WTC11 (cell line): ENCODE measurements at regions not wholly inside any gene's neighbourhood (a gene's known extent, or its start where the extent isn't known, plus 50 kb on each side); places are given as distances from the start of the nearest gene placed in this dataset.

Source experiments
- ATAC-seq: fragments of 200-7000 bp; cut with Tn5 transposase; 2 replicates; pipeline ENCODE4 v1.10.0; 2021; ENCODE audit warnings: mild to moderate bottlenecking, moderate library complexity
- CTCF ChIA-PET: fragments of 300-600 bp; sonication (Branson Sonifier 250); formaldehyde crosslinking; loops from one replicate; lab custom pipeline; 2021; ENCODE audit warnings: antibody characterized with exemption; lab: Charles Lee
- POLR2A ChIA-PET: fragments of 350-600 bp; sonication (Branson Sonifier 250); formaldehyde crosslinking; loops from one replicate; lab custom pipeline; 2021; ENCODE audit warnings: antibody characterized with exemption; lab: Charles Lee
- DNase-seq: peaks from one replicate; pipeline ENCODE4 v3.0.0; 2021; ENCODE audit warnings: low spot score
- H3K27ac Mint-ChIP-seq: 2 replicates; pipeline ENCODE4 v1.8.0; 2021; ENCODE audit warnings: mixed read lengths
- H3K27me3 Mint-ChIP-seq: 2 replicates; pipeline ENCODE4 v1.8.0; 2021; ENCODE audit warnings: low read depth, mild to moderate bottlenecking, moderate library complexity, mixed read lengths
- H3K36me3 Mint-ChIP-seq: 2 replicates; pipeline ENCODE4 v1.8.0; 2021; ENCODE audit warnings: mixed read lengths
- H3K4me1 Mint-ChIP-seq: 2 replicates; pipeline ENCODE4 v1.8.0; 2022; ENCODE audit warnings: mixed read lengths
- H3K4me3 Mint-ChIP-seq: 2 replicates; pipeline ENCODE4 v1.8.0; 2021; ENCODE audit warnings: mild to moderate bottlenecking, moderate library complexity, mixed read lengths
- H3K9me3 Mint-ChIP-seq: 2 replicates; pipeline ENCODE4 v1.8.0; 2021; ENCODE audit warnings: mixed read lengths
- CREB1 ChIP-seq: sonication (generic); formaldehyde crosslinking; IDR thresholded peaks from 2 replicates; pipeline ENCODE4 v1.8.0; 2023; ENCODE audit warnings: mild to moderate bottlenecking, missing genetic modification reagents
- PRDM15 ChIP-seq: sonication (generic); formaldehyde crosslinking; IDR thresholded peaks from 2 replicates; pipeline ENCODE4 v1.8.0; 2022; ENCODE audit warnings: missing genetic modification reagents
- RELA ChIP-seq: sonication (generic); formaldehyde crosslinking; IDR thresholded peaks from 2 replicates; pipeline ENCODE4 v1.8.1; 2022; ENCODE audit warnings: missing genetic modification reagents, mild to moderate bottlenecking, borderline replicate concordance
- SMAD3 ChIP-seq: sonication (generic); formaldehyde crosslinking; IDR thresholded peaks from 2 replicates; pipeline ENCODE4 v1.8.0; 2022; ENCODE audit warnings: missing genetic modification reagents, mild to moderate bottlenecking, borderline replicate concordance
- TP53 ChIP-seq: sonication (generic); formaldehyde crosslinking; IDR thresholded peaks from 2 replicates; pipeline ENCODE4 v1.8.1; 2023; ENCODE audit warnings: mild to moderate bottlenecking, missing genetic modification reagents
- ZNF423 ChIP-seq: fragments of 250-450 bp; sonication (Bioruptor Pico); IDR thresholded peaks from 2 replicates; pipeline ENCODE4 v2.1.2; 2022; ENCODE audit warnings: mild to moderate bottlenecking, moderate library complexity
- ZNF425 ChIP-seq: fragments of 250-450 bp; sonication (Bioruptor Pico); conservative IDR thresholded peaks from 2 replicates; pipeline ENCODE4 v1.9.0; 2021; ENCODE audit warnings: mild to moderate bottlenecking
- ZSCAN18 ChIP-seq: fragments of 250-450 bp; sonication (Bioruptor Pico); IDR thresholded peaks from 2 replicates; pipeline ENCODE4 v2.1.2; 2022; ENCODE audit warnings: mild to moderate bottlenecking, moderate library complexity
- TF ChIP-seq, protein P1 (sequence below): fragments of 200-600 bp; IDR thresholded peaks from 2 replicates; pipeline ENCODE4 v1.8.0; 2022; ENCODE audit warnings: antibody characterized with exemption
- TF ChIP-seq, protein P2 (sequence below): fragments of 250-450 bp; sonication (Bioruptor Pico); IDR thresholded peaks from 2 replicates; pipeline ENCODE4 v1.9.0; 2021; ENCODE audit warnings: mild to moderate bottlenecking

DNA sequence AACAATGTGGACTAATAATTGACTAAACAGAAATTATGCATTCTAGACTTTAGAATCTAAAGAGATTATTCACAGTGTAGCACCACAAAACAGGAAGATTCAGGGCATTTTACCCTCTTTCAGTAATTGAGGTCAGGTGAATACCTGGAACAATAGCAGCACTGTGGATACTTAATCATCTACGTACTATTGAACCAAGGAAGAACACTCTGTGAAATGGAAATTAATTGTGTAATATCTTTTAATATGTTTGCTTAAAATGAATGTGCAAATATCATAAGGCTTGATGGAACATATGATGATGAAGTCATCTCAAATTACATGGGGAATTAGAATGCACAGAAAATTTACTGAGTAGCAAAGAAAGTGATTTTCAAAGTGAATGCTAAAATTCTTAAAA, 68.5 kb upstream of the MAP9 start (continued):
- no peak for TF ChIP-seq ZSCAN18 (CRISPR knock-in tag)

DNA sequence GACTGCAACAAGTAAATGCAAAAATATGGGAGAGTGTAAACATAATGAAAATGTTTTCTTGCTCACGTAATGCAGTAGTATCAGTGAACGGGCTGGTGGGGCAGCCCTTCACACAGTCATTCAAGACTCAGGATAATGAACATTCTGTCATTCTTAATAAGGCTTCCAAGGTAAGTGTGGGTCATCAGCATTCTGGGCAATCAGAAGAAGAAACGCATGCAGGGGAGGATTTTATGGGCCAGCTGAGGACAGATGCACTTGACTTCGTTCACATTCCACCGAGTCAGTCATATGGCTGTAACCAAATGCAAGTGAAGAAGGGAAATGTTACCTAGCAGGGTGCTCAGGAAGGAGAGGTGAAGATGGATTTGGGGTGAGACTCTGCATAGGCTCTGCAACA, 68.0 kb upstream of the MAP9 start:
- no peak for DNase-seq
- H3K4me1 Mint-ChIP-seq, result peaks cover 12% of the 10 kb centered on the region

GRCh38 chr4:155442267-155443105, 65.7 kb upstream of the MAP9 start:
- Mint-ChIP-seq H3K4me3 (no peak overlapping the region), H3K9me3 (no peaks in the 10 kb centered on the region), H3K4me1 (peaks cover 7% of the 10 kb centered on the region), H3K36me3 (no peaks in the 10 kb centered on the region), H3K27ac (no peak overlapping the region), H3K27me3 (peaks cover 57% of the 10 kb centered on the region)
- TF ChIP-seq, protein P1, sequence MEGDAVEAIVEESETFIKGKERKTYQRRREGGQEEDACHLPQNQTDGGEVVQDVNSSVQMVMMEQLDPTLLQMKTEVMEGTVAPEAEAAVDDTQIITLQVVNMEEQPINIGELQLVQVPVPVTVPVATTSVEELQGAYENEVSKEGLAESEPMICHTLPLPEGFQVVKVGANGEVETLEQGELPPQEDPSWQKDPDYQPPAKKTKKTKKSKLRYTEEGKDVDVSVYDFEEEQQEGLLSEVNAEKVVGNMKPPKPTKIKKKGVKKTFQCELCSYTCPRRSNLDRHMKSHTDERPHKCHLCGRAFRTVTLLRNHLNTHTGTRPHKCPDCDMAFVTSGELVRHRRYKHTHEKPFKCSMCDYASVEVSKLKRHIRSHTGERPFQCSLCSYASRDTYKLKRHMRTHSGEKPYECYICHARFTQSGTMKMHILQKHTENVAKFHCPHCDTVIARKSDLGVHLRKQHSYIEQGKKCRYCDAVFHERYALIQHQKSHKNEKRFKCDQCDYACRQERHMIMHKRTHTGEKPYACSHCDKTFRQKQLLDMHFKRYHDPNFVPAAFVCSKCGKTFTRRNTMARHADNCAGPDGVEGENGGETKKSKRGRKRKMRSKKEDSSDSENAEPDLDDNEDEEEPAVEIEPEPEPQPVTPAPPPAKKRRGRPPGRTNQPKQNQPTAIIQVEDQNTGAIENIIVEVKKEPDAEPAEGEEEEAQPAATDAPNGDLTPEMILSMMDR, result peak; percentile 89
- TF ChIP-seq, protein P2, sequence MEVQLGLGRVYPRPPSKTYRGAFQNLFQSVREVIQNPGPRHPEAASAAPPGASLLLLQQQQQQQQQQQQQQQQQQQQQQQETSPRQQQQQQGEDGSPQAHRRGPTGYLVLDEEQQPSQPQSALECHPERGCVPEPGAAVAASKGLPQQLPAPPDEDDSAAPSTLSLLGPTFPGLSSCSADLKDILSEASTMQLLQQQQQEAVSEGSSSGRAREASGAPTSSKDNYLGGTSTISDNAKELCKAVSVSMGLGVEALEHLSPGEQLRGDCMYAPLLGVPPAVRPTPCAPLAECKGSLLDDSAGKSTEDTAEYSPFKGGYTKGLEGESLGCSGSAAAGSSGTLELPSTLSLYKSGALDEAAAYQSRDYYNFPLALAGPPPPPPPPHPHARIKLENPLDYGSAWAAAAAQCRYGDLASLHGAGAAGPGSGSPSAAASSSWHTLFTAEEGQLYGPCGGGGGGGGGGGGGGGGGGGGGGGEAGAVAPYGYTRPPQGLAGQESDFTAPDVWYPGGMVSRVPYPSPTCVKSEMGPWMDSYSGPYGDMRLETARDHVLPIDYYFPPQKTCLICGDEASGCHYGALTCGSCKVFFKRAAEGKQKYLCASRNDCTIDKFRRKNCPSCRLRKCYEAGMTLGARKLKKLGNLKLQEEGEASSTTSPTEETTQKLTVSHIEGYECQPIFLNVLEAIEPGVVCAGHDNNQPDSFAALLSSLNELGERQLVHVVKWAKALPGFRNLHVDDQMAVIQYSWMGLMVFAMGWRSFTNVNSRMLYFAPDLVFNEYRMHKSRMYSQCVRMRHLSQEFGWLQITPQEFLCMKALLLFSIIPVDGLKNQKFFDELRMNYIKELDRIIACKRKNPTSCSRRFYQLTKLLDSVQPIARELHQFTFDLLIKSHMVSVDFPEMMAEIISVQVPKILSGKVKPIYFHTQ (CRISPR knock-in tag), result no peak
- TF ChIP-seq PRDM15 (CRISPR knock-in tag), result no peak
- DNase-seq (peak; percentile 78), ATAC-seq (peak; percentile 94)
- ChIA-PET POLR2A (no interaction called here), CTCF (no interaction called here)

More for the DNA sequence above, 68.0 kb upstream of the MAP9 start:
- Mint-ChIP-seq H3K4me3 (no peak overlapping the region), H3K36me3 (no peaks in the 10 kb centered on the region), H3K27me3 (peaks cover 43% of the 10 kb centered on the region), H3K27ac (no peak overlapping the region), H3K9me3 (no peaks in the 10 kb centered on the region)
- no peak for TF ChIP-seq RELA (CRISPR knock-in tag)
- no peak for TF ChIP-seq SMAD3 (CRISPR knock-in tag)
- no peak for TF ChIP-seq CREB1 (CRISPR knock-in tag)
- no peak for TF ChIP-seq ZNF423 (CRISPR knock-in tag)
- TF ChIP-seq ZNF425 (CRISPR knock-in tag), result no peak
- no peak for TF ChIP-seq TP53 (CRISPR knock-in tag)
- no peak for ATAC-seq
- POLR2A ChIA-PET, result interaction anchor here (0.5 kb wide), 1 partner anchor 342 kb away, joined by 4 read pairs; no protein-coding TSS in a partner anchor
- CTCF ChIA-PET, result interaction anchor here (1.3 kb wide), 1 partner anchor 343 kb away, joined by 5 read pairs; no protein-coding TSS in a partner anchor
